Neural crest cell (in vitro differentiated cells): ENCODE measurements at regions not wholly inside any gene's neighbourhood (a gene's known extent, or its start where the extent isn't known, plus 50 kb on each side); places are given as distances from the start of the nearest gene placed in this dataset.

ENCODE experiments used
- DNase-seq: peaks from one replicate; pipeline ENCODE4 v3.0.0; 2021; ENCODE audit warnings: low read depth, mixed read lengths, low spot score
- H3K27ac Mint-ChIP-seq: one replicate; pipeline ENCODE4 v1.8.0; 2021; ENCODE audit warnings: mild to moderate bottlenecking, mixed read lengths; ENCODE audit not compliant: unreplicated experiment
- H3K27me3 Mint-ChIP-seq: 2 replicates; pipeline ENCODE4 v1.8.0; 2021; ENCODE audit warnings: low read depth, mild to moderate bottlenecking, mixed read lengths
- H3K36me3 Mint-ChIP-seq: 2 replicates; pipeline ENCODE4 v1.8.0; 2021; ENCODE audit warnings: low read depth, mild to moderate bottlenecking, mixed read lengths
- H3K4me1 Mint-ChIP-seq: 2 replicates; pipeline ENCODE4 v1.8.0; 2021; ENCODE audit warnings: mixed read lengths
- H3K4me3 Mint-ChIP-seq: one replicate; pipeline ENCODE4 v1.8.0; 2021; ENCODE audit warnings: mild to moderate bottlenecking, mixed read lengths
- H3K9me3 Mint-ChIP-seq: 2 replicates; pipeline ENCODE4 v1.8.0; 2021; ENCODE audit warnings: mixed read lengths
- CTCF ChIP-seq: fragments of 200-600 bp; sonication (generic); conservative IDR thresholded peaks from 2 replicates; pipeline ENCODE4 v1.5.0; 2021; ENCODE audit warnings: antibody characterized with exemption, mild to moderate bottlenecking

GRCh38 chr1:240712014-240712731 is 100.2 kb upstream of the GREM2 start:
- Mint-ChIP-seq H3K27ac (no peak overlapping the region), H3K27me3 (peaks cover 3% of the 10 kb centered on the region)

GRCh38 chr1:240711020-240711419 is 99.1 kb upstream of the GREM2 start:
- H3K4me1 Mint-ChIP-seq = no peaks in the 10 kb centered on the region
- no peak overlapping the region for H3K4me3 Mint-ChIP-seq
- TF ChIP-seq CTCF = no peak
- no peaks in the 10 kb centered on the region for H3K36me3 Mint-ChIP-seq
- H3K27me3 Mint-ChIP-seq = peaks cover 3% of the 10 kb centered on the region
- no peaks in the 10 kb centered on the region for H3K9me3 Mint-ChIP-seq
- no peak overlapping the region for H3K27ac Mint-ChIP-seq
- no peak for DNase-seq

More at GRCh38 chr1:240712014-240712731, 100.2 kb upstream of the GREM2 start:
- DNase-seq = no peak
- no peak overlapping the region for H3K4me3 Mint-ChIP-seq
- no peaks in the 10 kb centered on the region for H3K36me3 Mint-ChIP-seq
- no peaks in the 10 kb centered on the region for H3K9me3 Mint-ChIP-seq
- no peak for TF ChIP-seq CTCF
- no peaks in the 10 kb centered on the region for H3K4me1 Mint-ChIP-seq

DNA sequence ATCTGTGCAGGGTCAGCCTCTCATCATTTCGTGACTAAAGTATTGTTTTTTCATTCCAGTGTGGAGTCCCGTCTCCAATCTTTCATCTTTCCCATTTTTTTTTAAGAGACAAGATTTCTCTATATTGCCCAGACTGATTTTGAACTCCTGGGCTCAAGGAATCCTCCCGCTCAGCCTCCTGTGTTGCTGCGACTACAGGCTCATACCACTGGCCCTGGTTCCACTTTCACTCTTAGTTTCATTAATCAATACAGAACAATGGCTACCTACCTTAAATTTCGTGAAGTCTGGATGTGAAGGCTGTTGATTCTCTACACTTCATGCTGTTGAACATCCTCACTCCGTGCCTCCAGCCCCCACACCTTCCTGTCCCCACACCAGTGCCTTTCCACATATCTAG is 97.7 kb upstream of the GREM2 start:
- TF ChIP-seq CTCF = no peak
- H3K4me3 Mint-ChIP-seq = no peak overlapping the region
- no peak for DNase-seq
- H3K27ac Mint-ChIP-seq = no peak overlapping the region
- H3K36me3 Mint-ChIP-seq = no peaks in the 10 kb centered on the region
- no peaks in the 10 kb centered on the region for H3K9me3 Mint-ChIP-seq
- no peaks in the 10 kb centered on the region for H3K4me1 Mint-ChIP-seq
- H3K27me3 Mint-ChIP-seq = peaks cover 3% of the 10 kb centered on the region

DNA sequence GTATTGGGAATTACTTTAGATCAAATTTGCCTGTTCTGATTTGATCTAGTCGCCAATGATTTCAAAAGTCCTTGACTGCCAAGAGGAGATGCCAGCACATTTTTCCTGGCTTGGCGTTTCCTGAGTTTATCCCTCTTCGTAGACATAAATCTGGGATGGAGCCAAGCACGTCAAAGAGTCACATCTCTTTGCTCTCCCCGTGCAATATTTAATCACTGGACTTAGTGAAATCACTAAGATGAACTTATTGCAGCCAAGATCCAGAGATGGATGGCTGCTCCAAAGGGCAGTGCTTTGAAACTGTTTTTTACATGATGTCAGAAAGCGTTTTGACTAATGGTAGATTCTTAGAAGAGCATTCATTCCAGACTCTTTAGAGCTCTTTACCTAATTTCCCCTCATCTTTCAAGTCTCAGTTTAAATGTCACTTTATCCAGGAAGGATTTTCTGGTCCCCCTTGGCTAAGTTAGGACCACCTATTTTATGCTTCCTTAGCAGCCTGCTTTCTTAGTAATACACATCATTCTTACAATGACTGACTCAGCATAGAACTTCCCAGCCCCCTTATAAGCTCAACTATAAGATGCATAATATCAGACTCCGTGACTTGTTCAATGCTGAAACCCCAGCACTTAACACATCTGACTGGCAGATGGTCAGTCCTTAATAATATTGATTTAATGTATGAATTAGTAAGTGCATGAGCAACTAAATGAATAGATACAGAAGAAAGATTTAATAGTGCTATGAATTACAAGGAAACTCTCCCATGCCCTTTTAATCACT is 94.4 kb upstream of the GREM2 start:
- Mint-ChIP-seq H3K9me3 (peaks cover 4% of the 10 kb centered on the region), H3K4me1 (no peaks in the 10 kb centered on the region), H3K4me3 (no peak overlapping the region), H3K36me3 (no peaks in the 10 kb centered on the region), H3K27me3 (peaks cover 3% of the 10 kb centered on the region), H3K27ac (no peak overlapping the region)
- no peak for DNase-seq
- TF ChIP-seq CTCF = no peak

DNA sequence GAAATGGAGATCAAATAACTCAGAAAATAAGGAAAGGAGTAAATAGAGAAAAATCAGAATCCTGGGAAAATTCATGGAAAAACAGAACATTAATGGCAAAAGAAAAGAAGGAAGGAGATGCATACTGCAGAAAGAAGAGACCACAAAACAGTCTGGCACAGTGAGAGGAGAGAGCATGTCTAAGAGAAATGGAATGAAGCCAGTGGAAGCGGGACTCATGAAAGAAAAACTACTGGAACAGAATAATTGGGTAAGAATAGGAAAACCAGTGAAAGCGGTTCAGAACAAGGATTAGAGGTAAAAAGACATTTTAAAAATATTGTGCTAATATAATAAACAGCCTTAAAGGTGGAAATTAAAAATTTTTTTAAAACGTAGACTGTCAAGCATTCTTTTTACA is 93.6 kb upstream of the GREM2 start:
- peaks cover 3% of the 10 kb centered on the region for H3K27me3 Mint-ChIP-seq
- no peaks in the 10 kb centered on the region for H3K36me3 Mint-ChIP-seq
- TF ChIP-seq CTCF = no peak
- no peaks in the 10 kb centered on the region for H3K4me1 Mint-ChIP-seq
- no peak overlapping the region for H3K27ac Mint-ChIP-seq
- H3K4me3 Mint-ChIP-seq = no peak overlapping the region
- no peak for DNase-seq
- peaks cover 4% of the 10 kb centered on the region for H3K9me3 Mint-ChIP-seq
